ENCODE measurements at regions not wholly inside any gene's neighbourhood (a gene's known extent, or its start where the extent isn't known, plus 50 kb on each side); places are given as distances from the start of the nearest gene placed in this dataset.

DNA sequence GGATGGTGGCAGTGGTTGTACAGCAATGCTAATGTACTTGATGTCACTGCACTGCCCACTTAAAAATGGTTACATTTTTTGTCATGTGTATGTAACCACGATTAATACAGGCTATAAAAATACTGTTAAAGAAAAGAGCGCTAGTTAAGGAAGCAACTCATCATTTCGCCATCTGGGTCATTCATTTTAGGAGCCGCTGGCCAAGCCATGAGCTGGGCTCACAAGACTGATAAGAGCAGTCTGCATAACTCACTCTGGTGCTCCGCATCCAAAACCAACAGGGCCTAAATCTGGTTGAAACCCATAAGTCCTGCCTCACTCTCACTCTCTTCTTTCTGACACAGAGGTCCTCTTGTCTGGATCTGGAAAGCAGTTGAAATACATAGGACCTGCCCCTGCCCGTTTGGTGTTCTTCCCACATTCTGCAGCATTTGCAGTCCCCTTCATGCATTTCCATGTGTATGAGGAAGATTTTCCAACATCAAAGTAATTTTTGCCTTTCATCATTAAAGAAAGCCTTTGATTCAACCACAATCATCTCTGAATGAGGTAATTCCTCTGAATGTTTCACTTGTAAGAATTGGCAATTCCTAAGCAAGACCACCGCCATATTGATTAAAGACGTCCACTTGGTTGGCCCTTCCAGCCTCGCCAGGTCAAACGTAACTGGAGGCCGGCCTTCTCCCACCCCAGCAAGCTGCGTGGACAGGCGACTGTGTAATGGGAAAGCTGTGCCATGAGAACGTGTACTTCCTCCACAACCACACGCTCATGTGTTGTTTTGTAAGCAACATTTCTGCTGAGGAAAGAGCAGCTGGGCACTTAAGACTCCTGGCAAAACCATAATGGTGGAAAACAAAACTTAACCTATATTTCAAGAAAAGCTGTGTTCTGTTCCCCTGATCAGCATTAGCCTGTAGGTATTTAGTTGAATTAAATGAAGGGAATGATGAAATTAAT lies 112.2 kb downstream of the VAPA start:
- Mint-ChIP-seq H3K4me3 (no peak overlapping the region), H3K36me3 (no peaks in the 10 kb centered on the region), H3K9me3 (no peaks in the 10 kb centered on the region), H3K4me1 (no peaks in the 10 kb centered on the region), H3K27ac (no peak overlapping the region), H3K27me3 (peaks cover 9% of the 10 kb centered on the region)
- DNase-seq = no peak
- CTCF ChIA-PET = no interaction called here

DNA sequence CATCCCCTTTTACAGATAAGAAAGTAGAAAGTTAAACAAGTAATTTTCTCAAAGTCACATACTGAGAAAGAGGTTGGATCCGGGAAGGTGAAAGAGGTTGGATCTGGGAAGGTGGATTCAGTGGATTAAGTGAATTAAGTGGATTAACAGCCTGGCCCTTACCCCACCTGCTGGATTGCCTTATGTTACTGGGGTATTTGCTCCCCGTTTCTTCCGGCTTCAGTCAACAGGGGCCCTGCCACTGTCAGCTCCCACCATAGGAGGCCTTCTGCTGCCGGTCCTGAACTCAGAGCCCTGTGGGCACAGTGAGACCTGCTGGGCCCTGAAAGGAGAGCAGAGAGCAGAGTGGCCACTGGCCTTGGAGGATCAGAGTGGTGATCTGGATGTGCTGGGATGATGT lies 113.2 kb downstream of the VAPA start:
- no peak for DNase-seq
- no peaks in the 10 kb centered on the region for H3K36me3 Mint-ChIP-seq
- no peak overlapping the region for H3K4me3 Mint-ChIP-seq
- H3K4me1 Mint-ChIP-seq = no peaks in the 10 kb centered on the region
- no peak overlapping the region for H3K27ac Mint-ChIP-seq
- peaks cover 14% of the 10 kb centered on the region for H3K27me3 Mint-ChIP-seq
- CTCF ChIA-PET = no interaction called here
- no peaks in the 10 kb centered on the region for H3K9me3 Mint-ChIP-seq

DNA sequence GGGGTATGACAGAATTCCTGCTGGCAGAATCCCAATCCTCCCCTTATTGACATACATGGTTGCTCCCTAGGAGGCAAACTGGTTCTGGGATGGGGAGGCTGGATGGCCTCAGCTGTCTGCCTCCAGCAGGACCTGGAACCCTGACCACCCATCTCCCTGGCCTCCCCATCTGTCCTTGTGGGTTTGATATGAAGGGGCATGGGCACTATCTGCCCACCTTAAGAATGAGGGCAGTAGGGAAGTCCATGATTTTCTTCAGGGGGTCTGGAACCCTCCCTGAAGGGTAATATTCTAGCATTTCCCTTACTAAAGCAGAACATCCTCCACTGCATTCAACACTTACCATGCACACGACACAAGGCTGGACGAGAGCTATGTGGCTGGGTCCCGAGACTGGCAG lies 113.6 kb downstream of the VAPA start:
- H3K27me3 Mint-ChIP-seq = peaks cover 17% of the 10 kb centered on the region
- no peak overlapping the region for H3K27ac Mint-ChIP-seq
- H3K4me1 Mint-ChIP-seq = no peaks in the 10 kb centered on the region
- no peak overlapping the region for H3K4me3 Mint-ChIP-seq
- H3K9me3 Mint-ChIP-seq = no peaks in the 10 kb centered on the region
- CTCF ChIA-PET = no interaction called here
- H3K36me3 Mint-ChIP-seq = no peaks in the 10 kb centered on the region
- no peak for DNase-seq

DNA sequence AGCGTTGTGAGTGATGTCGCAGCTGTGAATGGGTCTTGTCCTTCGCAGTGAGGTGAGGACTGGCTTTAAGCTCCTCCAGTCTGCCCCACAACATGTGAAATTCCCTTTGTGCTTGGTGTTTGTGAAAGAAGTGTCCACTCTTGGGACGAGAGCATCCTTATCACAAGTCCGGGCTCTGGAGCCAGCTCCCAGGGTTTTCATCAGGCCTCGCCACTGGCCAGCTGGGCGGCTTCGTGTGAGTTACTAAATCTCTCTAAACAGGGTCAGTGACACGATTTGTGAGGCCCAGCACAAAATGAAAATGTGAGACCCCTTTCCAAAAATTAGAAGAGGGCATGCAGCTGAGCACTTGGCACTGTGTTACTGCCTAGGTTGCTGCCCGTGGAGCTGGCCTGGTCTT lies 115.9 kb downstream of the VAPA start:
- CTCF ChIA-PET = no interaction called here
- Mint-ChIP-seq H3K27ac (no peak overlapping the region), H3K4me3 (no peak overlapping the region), H3K27me3 (peaks cover 25% of the 10 kb centered on the region), H3K36me3 (no peaks in the 10 kb centered on the region), H3K4me1 (no peaks in the 10 kb centered on the region), H3K9me3 (no peaks in the 10 kb centered on the region)
- no peak for DNase-seq

DNA sequence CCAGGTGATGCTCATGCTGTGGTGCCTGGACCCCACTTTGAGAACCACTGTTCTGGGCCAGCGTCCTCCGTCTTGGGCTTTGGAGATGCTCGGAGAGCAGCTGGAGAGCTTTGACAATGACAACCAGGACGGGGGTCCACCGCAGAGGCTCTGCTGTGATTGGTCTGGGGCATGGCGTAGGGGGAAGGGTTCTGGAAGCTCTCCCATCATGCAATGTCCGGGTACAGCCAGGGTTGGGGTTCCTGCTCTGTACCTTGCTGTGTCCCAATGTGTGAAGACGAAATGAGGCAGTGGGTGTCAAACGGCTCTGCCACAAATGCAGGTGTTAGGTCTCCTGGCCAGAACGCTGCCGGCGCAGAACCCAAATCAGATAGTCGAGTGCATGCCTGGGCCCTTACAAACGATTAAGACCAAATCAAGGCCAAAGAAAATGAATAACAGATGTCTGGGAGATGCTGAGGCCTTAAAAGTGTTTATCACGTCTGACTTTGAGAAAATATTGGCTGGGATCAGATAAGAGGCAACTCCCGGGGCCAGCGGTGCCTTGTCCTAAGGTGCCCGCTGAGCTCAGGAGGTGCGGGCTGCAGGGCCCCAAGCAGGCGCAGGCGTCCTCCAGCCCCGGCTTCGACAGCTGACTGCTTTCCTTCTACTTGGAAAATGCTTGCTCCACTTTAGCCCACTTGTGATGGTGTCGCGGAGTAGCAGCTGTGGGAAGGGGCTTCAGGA lies 117.2 kb downstream of the VAPA start:
- Mint-ChIP-seq H3K36me3 (no peaks in the 10 kb centered on the region), H3K9me3 (no peaks in the 10 kb centered on the region), H3K27ac (no peak overlapping the region), H3K4me3 (no peak overlapping the region), H3K4me1 (no peaks in the 10 kb centered on the region), H3K27me3 (peaks cover 30% of the 10 kb centered on the region)
- no peak for DNase-seq
- CTCF ChIA-PET = no interaction called here

DNA sequence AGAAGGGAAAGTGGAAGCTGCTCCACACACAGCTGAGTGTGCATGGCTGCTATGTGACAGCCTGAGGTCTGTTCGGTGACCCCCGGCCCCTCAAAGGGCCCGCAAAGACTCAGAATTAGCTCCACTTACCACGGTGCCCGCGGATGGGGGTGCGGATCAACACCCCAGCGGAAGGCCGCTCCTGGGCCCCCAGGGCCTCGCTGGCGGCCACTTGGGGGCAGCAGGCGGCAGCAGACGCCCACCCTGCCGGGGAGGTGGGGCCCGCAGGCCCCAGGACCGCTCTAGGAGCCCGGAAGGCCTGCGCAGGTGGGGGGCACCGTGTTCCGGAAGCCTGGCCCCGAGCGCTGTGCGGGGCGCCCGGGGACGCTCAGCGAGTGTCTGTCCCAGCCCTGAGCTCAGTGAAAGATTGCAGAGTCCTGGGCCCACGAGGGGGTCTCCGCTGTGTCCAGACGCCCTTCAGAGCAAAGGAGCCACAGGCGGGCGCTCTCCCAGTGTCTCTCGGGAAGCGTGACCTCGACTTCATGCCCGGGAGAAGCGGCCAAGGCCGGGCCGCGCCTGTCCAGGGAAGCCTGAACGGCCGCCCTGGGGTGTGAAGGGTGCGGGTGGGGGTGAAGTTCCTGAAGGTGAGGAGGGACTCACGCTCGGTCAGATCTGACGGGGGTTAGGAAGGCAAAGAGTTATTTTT lies 118.7 kb downstream of the VAPA start:
- Mint-ChIP-seq H3K9me3 (no peaks in the 10 kb centered on the region), H3K36me3 (no peaks in the 10 kb centered on the region), H3K27ac (no peak overlapping the region), H3K27me3 (peaks cover 30% of the 10 kb centered on the region), H3K4me1 (no peaks in the 10 kb centered on the region), H3K4me3 (no peak overlapping the region)
- no peak for DNase-seq
- CTCF ChIA-PET = no interaction called here

DNA sequence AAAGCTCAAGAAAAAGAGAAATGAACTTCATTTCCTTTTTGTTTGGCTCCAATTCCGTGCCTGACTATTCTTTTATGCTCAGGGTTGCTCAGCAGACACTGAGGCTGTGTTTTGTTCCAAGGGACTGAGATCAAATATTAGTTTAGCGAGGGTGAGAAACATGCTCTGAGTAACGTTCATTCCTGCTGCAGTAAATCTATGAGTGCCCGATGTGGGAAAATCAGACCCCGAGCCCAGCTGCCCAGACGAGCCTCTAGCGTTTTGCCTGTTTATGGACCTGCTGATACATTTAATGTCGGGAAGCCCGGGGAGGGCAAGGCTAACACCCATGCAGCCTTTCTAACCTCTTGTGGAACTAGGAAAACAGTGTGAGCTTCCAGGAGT lies 119.2 kb downstream of the VAPA start:
- Mint-ChIP-seq H3K9me3 (no peaks in the 10 kb centered on the region), H3K36me3 (no peaks in the 10 kb centered on the region), H3K4me1 (no peaks in the 10 kb centered on the region), H3K27me3 (peaks cover 30% of the 10 kb centered on the region), H3K4me3 (no peak overlapping the region), H3K27ac (no peak overlapping the region)
- DNase-seq = no peak
- CTCF ChIA-PET = no interaction called here

DNA sequence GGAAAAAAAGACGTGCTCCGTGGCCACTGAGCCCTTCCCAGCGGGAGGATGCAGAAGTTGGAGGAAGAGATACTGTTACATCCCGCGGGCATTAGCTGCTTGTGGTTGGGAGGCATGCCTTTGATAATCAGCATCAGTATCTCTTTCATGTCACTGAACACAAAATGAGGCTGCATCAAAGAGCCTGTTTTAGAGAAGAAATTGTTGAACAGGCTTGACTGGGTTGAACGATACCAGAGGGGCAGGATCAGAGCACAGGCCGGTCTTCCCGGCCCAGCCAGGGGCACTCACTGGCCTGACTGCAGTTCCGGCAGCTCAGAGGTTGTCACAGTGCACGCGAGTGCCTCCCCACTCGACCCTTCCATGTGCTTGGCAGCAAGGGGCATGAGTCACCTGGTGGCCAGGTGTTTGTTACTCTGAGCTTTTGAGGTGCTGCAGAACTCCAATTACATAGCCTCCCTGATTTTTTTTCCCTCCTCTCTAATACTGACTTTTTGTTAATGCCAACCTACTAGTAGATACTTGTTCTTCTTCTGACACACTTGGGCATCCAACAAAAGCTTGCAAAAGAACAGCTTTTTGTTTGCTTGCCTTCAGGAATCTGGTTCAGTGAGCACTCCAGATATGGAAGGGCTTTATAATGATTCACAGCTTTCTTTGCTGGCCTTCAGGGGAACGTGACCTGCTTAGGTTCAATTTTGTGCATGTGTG lies 121.6 kb downstream of the VAPA start:
- Mint-ChIP-seq H3K36me3 (no peaks in the 10 kb centered on the region), H3K4me1 (no peaks in the 10 kb centered on the region), H3K27me3 (peaks cover 35% of the 10 kb centered on the region), H3K9me3 (no peaks in the 10 kb centered on the region), H3K27ac (no peak overlapping the region), H3K4me3 (no peak overlapping the region)
- DNase-seq = no peak
- CTCF ChIA-PET = no interaction called here

DNA sequence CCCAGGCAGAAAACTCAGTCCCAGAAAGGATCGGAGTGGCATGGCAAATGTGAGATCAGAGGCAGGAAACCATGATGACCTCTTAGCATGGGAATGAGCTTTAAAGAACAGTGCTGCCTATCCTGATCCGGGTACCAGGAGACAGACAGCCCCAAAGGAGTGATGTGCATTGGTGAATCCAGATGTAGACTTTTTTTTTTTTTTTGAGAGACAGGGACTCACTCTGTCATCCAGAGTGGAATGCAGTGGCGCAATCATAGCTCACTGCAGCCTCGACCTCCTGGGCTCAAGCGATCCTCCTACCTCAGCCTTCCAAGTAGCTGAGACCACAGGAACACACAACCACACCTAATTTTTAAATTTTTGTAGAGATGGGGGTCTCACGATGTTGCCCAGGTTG lies 122.7 kb downstream of the VAPA start:
- CTCF ChIA-PET = no interaction called here
- H3K4me3 Mint-ChIP-seq = no peak overlapping the region
- H3K27ac Mint-ChIP-seq = no peak overlapping the region

DNA sequence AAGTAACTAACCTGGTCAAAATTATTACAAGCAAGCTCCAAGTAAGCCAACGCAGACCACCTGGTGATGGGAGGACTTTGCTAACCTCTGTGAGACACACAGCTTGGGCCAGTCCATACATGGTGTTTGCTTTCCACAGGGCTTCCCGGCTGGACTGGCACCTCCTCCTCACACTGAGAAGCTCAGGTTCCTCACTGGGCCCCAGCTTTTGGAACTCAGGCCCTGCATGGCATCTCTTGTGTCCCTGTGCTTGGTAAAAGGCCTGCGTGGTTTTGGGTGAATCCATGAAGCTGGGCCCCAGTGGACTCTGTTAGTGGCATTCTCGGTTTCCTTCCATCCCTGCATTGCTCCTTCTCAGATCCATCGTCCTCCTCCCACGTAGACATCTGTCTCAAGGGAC lies 123.4 kb downstream of the VAPA start:
- Mint-ChIP-seq H3K4me1 (no peaks in the 10 kb centered on the region), H3K9me3 (peaks cover 5% of the 10 kb centered on the region), H3K36me3 (no peaks in the 10 kb centered on the region), H3K27me3 (peaks cover 24% of the 10 kb centered on the region), H3K27ac (no peak overlapping the region), H3K4me3 (no peak overlapping the region)
- no peak for DNase-seq
- CTCF ChIA-PET = no interaction called here

More for the DNA sequence above, 122.7 kb downstream of the VAPA start:
- H3K27me3 Mint-ChIP-seq = peaks cover 31% of the 10 kb centered on the region
- H3K36me3 Mint-ChIP-seq = no peaks in the 10 kb centered on the region
- no peak for DNase-seq
- H3K9me3 Mint-ChIP-seq = no peaks in the 10 kb centered on the region
- H3K4me1 Mint-ChIP-seq = no peaks in the 10 kb centered on the region

DNA sequence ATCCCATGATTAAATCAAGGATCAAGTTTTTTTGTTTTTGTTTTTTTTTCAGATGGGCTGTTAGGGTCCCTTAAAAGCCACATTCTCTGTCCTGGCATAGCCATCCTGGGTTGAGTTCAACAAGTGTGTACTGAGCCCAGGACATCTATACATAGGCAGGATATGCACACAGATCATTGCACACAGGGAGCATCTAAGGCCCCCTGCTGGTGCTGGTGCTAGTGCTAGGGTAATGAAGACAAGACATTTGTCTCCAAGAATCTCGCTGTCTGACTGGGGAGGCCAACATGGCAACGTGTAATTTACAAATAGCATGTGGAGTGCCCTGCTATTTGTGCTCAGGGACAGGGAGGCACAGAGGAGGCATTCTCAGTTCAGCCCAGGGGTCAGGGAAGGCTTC lies 124.5 kb downstream of the VAPA start:
- no peak overlapping the region for H3K4me3 Mint-ChIP-seq
- no peak for DNase-seq
- no peak overlapping the region for H3K27ac Mint-ChIP-seq
- H3K27me3 Mint-ChIP-seq = peaks cover 14% of the 10 kb centered on the region
- H3K9me3 Mint-ChIP-seq = peaks cover 10% of the 10 kb centered on the region
- no peaks in the 10 kb centered on the region for H3K4me1 Mint-ChIP-seq
- CTCF ChIA-PET = no interaction called here
- no peaks in the 10 kb centered on the region for H3K36me3 Mint-ChIP-seq

DNA sequence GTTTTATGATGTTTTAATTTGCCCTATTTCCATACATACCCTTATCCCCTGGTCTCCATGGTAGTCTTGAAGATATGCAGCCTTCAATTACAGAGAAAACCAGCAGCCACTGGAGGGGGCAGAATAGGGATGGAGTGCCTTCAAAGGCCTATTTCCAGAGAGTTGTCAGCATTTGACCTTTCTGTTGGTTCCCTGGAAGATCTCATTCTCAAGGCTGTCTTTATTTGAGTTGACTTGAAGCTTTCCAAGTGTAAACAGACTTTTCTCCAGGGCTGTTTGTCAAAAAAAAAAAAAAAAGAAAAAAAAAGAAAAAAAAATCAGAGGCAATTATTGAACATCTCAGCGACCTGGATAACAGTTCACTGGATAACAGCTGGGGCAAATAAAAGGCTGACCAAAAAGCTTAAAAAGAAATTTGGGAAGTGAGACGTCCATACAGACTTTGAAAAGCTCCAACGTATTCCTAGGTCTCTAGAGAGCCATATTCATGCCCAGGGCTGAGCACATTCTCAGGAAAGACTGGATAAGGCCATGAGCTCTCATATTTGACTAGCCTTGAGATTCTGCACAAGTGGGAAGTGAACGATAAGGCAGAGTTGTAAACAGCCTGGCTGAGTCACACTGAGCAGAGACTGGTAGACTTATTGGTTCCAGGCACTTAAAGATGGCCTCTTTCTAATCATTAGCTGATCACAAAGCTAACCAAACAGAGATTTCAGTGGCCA lies 126.6 kb downstream of the VAPA start:
- peaks cover 5% of the 10 kb centered on the region for H3K27me3 Mint-ChIP-seq

DNA sequence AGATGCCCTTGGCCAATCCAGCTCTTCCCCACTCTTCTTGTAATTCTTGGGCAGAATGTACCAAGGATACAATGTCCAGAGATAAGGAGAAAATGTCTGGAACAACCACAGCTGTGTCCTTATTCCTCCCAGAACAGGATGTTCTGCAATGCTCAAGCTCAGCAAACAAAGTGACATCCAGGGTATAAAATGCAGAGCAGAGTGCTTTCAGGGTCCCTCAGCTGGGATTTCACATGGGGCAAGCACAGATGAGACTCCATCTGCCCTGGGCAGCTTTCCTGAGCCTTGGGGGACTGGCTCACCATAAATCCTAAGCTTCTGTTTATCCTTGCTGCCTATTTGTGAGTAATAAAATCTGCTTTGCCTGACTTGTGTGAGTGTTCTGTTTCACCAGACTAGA lies 127.4 kb downstream of the VAPA start:
- DNase-seq = no peak
- no peaks in the 10 kb centered on the region for H3K4me1 Mint-ChIP-seq

More for the DNA sequence above, 126.6 kb downstream of the VAPA start:
- Mint-ChIP-seq H3K4me1 (no peaks in the 10 kb centered on the region), H3K27ac (no peak overlapping the region), H3K9me3 (peaks cover 10% of the 10 kb centered on the region), H3K36me3 (no peaks in the 10 kb centered on the region), H3K4me3 (no peak overlapping the region)
- CTCF ChIA-PET = no interaction called here
- DNase-seq = no peak

DNA sequence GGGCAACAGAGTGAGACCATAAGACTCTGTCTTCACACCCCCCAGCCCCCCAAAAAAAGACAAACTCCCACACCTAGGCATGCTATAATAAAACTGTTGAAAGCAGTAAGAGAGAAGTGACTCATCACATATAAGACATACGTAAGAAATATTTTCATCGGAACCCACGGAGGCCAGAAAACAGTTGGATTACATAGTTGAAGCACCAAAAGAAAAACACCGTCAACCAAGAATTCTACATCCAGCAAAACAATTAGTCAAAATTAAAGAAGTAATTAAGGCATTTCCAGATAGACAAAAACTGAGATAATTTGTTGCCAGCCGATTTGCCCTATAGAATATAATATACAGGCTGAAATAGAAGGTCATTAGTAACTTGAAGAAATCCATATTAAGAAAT lies 128.7 kb downstream of the VAPA start:
- Mint-ChIP-seq H3K36me3 (no peaks in the 10 kb centered on the region), H3K27me3 (peaks cover 5% of the 10 kb centered on the region), H3K9me3 (peaks cover 10% of the 10 kb centered on the region), H3K4me3 (no peak overlapping the region), H3K4me1 (no peaks in the 10 kb centered on the region), H3K27ac (no peak overlapping the region)
- CTCF ChIA-PET = no interaction called here
- DNase-seq = no peak

More for the DNA sequence above, 127.4 kb downstream of the VAPA start:
- Mint-ChIP-seq H3K27ac (no peak overlapping the region), H3K27me3 (peaks cover 5% of the 10 kb centered on the region), H3K4me3 (no peak overlapping the region), H3K36me3 (no peaks in the 10 kb centered on the region), H3K9me3 (peaks cover 10% of the 10 kb centered on the region)
- CTCF ChIA-PET = no interaction called here
